HFF-Myc (cell line): ENCODE measurements at regions not wholly inside any gene's neighbourhood (a gene's known extent, or its start where the extent isn't known, plus 50 kb on each side); places are given as distances from the start of the nearest gene placed in this dataset.

Source experiments
- DNase-seq: peaks from one replicate; pipeline ENCODE4 v3.0.0-alpha.2; 2011; ENCODE audit warnings: low read depth; ENCODE audit errors: extremely low read depth
- H3K4me3 ChIP-seq: replicated peaks from 2 replicates; pipeline ENCODE4 v1.5.1; 2011; ENCODE audit warnings: low read depth, mild to moderate bottlenecking, control low read depth, low read length
- CTCF ChIP-seq: IDR thresholded peaks from 2 replicates; pipeline ENCODE4 v1.5.1; 2012; ENCODE audit warnings: mild to moderate bottlenecking, low read depth, low read length, control low read depth; ENCODE audit errors: missing control alignments

- TF ChIP-seq CTCF: no peak
- DNase-seq: no peak
- H3K4me3 ChIP-seq: no peak overlapping the region
These were observed 118.5 kb upstream of the BACH2 start for GRCh38 chr6:90415178-90415577.

- TF ChIP-seq CTCF: no peak
- DNase-seq: no peak
- H3K4me3 ChIP-seq: no peak overlapping the region
These were observed 117.7 kb upstream of the BACH2 start for GRCh38 chr6:90414352-90414751.

- no peak overlapping the region for H3K4me3 ChIP-seq
- no peak for DNase-seq
- TF ChIP-seq CTCF: no peak
These were observed 117.2 kb upstream of the BACH2 start for GRCh38 chr6:90413867-90414266.

- DNase-seq: no peak
- no peak for TF ChIP-seq CTCF
- H3K4me3 ChIP-seq: no peak overlapping the region
These were observed 116.8 kb upstream of the BACH2 start for GRCh38 chr6:90413396-90413795.

- DNase-seq: no peak
- H3K4me3 ChIP-seq: no peak overlapping the region
- no peak for TF ChIP-seq CTCF
These were observed 116.1 kb upstream of the BACH2 start for GRCh38 chr6:90412538-90413369.

GRCh38 chr6:90411292-90411781 is 114.7 kb upstream of the BACH2 start:
- no peak for DNase-seq
- H3K4me3 ChIP-seq: no peak overlapping the region
- TF ChIP-seq CTCF: no peak
